Stimulated activated naive CD4-positive, alpha-beta T cell (primary cell): ENCODE measurements at regions not wholly inside any gene's neighbourhood (a gene's known extent, or its start where the extent isn't known, plus 50 kb on each side); places are given as distances from the start of the nearest gene placed in this dataset.
A peak's percentile ranks its signal among the peaks of the same experiment; 100 is the strongest.
"Not testable (repeated sequence)": the region's sequence is repeated elsewhere in the genome, so short reads cannot be mapped to it uniquely, and the experiment has no call there.

Source experiments
- DNase-seq, 6 experiments: peaks; one replicate each; lab custom pipeline; 2025; lab: John Stamatoyannopoulos, UW

GRCh38 chr10:8379906-8380832 lies 325.7 kb downstream of the GATA3 start:
- no peak for DNase-seq

GRCh38 chr10:8380833-8381496 lies 326.5 kb downstream of the GATA3 start:
- no peak for DNase-seq

- no peak for DNase-seq
These were observed 332.3 kb downstream of the GATA3 start for GRCh38 chr10:8386781-8387180.

- no peak for DNase-seq
These were observed 335.1 kb downstream of the GATA3 start for GRCh38 chr10:8389630-8390029.

GRCh38 chr10:8392216-8392615 lies 337.7 kb downstream of the GATA3 start:
- no peak for DNase-seq

- DNase-seq = no peak
These were observed 339.0 kb downstream of the GATA3 start for GRCh38 chr10:8393531-8393930.

DNA sequence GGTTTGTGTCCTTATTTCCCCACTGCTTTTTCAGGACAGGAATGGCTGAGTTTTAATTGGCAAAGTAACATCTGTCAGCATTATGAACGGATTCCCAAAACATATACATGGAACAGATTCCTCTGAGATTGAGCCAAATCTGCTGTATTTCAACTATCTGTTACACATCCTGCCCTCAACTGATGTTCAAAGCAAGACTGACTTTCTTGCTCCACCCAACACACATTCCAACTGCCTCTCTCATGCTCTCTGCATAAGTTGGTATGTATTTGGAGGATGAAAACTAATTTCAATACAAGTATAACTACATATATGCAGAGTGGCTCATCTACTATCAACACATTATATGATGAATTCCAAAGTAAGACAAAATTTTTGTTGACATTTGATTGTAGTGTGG lies 342.2 kb downstream of the GATA3 start:
- DNase-seq = no peak

DNA sequence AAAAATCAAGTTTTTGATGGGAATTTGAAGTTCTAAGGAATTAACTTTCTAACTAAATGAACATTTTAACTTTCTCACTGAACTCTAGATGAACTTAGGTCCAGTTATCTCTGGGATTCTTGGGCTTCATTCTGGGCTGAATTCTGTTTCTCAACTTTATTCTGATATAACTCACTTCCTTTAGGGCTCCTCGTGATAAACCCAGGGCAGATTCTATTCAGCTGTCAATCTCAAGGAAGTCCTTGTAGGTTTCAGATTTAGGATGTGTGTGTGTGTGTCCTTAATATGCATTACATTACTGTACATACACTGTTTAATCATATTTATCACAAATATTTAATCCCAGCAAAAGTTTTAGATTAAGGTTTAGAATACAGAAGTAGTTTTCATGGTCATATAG lies 344.3 kb downstream of the GATA3 start:
- DNase-seq = no peak

DNA sequence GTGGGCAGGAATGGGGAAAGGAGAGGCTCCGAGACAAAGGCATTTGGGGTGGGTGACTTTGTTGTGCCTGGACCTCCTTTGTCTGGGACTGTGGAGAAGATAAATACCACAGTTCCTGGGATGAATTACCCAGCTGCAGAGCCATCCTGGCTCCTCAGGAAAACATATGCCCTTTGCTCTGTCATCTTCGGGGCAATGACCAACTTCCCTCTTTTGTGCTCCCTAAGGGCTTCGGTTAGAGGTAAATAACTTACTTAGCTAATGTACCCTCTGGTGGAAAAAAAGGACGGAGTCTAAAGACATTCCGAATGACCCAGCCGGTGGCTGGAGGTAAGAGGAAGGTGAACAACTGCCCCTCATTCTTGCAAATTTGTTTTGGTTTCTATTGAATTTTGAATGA lies 345.7 kb downstream of the GATA3 start:
- no peak for DNase-seq

- no peak for DNase-seq
These were observed 346.4 kb downstream of the GATA3 start for GRCh38 chr10:8400892-8401291.

- DNase-seq = no peak
These were observed 347.0 kb downstream of the GATA3 start for GRCh38 chr10:8401531-8401930.

DNA sequence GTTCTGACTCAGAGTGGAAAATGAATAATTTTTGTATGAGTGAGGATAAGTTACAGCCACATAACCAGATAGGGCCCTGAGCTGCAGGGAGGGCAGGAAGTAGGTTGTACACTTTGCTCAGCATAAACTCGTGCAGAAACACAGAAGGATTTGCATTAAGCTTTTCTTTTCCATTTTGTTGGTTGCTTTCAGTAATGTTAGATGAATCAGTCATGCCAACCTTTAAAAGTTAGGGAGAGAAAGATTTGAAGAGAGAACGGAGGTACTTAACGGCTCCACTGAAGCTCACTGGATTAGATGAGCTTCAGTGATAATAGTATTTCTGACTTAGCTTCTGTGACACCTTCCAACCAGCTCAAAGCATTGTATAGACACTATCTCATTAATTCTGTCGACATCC lies 348.1 kb downstream of the GATA3 start:
- DNase-seq = peak in 2 of 6 experiments; percentile 36 to 40

DNA sequence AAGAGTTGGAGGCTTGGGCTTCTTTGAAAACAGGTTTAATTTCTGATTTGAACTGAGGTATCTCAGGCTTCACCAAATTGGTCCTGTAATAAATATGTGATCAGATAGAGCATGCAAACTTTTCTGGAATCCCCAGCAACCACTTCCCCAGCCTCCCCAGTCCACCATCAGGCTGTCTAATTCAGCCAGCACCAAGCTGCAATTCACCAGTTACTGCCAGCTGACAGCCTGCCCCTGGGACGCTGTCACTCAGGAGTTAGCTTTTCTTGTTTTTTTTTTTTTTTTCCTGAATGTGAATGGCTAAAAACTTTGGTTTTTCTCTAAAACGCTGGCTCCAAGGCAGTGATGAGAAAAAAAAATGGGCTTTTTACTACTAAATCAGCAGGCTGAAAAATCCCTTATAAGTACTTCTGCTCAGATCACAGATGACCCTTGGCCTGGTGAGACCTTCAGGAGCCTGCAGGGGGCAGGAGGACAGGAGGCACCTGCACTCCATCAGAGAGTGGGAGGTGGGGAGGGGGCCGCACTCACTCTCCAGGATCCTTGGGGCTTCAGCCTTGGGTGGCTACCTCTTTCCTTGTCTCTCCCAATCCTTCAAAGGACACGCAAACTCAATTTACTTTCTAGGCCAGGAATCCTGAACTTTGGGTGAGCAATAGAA lies 349.4 kb downstream of the GATA3 start:
- DNase-seq = no peak

- peak in 5 of 6 experiments; percentile 47 to 90 (median 90) for DNase-seq
These were observed 350.2 kb downstream of the GATA3 start for GRCh38 chr10:8404721-8405120.

GRCh38 chr10:8405596-8405995 lies 351.1 kb downstream of the GATA3 start:
- DNase-seq = no peak

- DNase-seq = no peak
These were observed 353.1 kb downstream of the GATA3 start for GRCh38 chr10:8407501-8408021.

- DNase-seq = no peak
These were observed 356.0 kb downstream of the GATA3 start for GRCh38 chr10:8410506-8410905.

DNA sequence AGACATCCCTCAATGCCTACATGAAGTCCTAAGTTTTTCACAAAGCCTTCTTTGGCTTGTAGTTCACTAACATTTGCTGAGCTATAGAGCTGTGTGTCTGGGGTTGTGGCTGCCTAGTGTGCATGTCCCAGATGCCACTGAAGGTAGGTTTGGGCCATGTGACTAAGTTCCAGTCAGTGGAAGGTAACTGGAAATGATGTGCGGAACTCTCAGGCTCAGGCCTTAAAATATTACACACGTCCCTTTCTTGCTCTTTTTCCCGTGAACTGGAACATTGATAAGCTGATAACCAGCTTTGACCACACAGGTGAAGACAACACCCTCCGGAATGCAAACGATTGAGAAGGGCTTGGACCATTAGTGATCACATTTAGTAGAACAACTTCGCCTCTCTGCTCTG lies 358.1 kb downstream of the GATA3 start:
- no peak for DNase-seq

- not testable (repeated sequence) for DNase-seq
These were observed 360.5 kb downstream of the GATA3 start for GRCh38 chr10:8415029-8415428.

DNA sequence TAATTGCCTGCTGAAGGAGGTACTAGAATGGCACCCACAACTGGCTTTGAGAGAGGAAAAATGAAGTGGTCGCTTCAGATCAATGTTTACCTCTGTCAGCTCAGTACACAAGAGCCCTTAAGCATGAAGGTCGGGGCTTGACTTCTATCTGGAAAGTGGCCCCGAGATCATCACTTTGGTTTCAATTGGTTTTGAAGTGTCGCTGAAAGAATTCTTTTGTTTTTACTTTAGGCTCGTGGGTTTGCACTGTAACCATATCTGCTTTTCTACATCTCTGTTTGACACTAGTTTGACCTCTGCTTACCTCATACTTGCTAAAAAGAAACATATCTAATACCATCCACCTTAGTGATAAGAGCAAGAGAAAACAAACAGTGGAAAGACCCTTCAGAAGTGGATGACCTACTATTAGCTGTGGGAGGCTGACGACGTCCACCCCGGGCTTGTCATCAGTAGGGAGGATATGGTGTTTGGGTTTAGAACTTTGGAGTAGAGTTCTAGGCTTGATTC lies 361.8 kb downstream of the GATA3 start:
- DNase-seq = no peak

- DNase-seq = no peak
These were observed 362.3 kb downstream of the GATA3 start for GRCh38 chr10:8416760-8417159.

DNA sequence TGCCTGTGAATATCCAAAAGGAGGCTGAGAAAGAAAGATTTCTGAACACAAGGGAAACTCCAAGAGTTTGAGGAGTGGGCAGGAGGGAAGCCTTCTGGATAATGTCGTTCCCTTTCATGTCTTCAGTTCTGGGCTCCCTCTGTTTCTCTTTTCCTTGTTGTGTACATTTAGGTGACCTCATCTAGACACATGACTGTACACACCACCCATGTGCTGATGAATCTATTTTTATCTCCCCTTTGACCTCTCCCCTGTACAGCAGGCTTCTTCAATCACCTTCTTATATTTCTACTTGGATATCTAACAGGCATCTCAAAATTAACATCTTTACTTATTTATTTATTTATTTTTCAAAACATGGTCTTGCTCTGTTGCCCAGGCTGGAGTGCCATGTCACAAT lies 363.1 kb downstream of the GATA3 start:
- DNase-seq = no peak
